Suprapubic skin (tissue), 4 donors: ENCODE measurements at regions not wholly inside any gene's neighbourhood (a gene's known extent, or its start where the extent isn't known, plus 50 kb on each side); places are given as distances from the start of the nearest gene placed in this dataset.

Source experiments
- CTCF ChIP-seq, 2 donors: fragments of 200-600 bp in 1 of 2; fragments of 450-650 bp in 1 of 2; sonication (generic) in 1 of 2; IDR thresholded peaks; one replicate each; pipeline ENCODE4 v1.5.1; 2016 to 2019; ENCODE audit warnings: antibody characterized with exemption in 2 of 2, mild to moderate bottlenecking in 1 of 2, moderate library complexity in 1 of 2
- EP300 ChIP-seq: sonication (generic); formaldehyde crosslinking; IDR thresholded peaks from one replicate; pipeline ENCODE4 v1.6.1; 2017; ENCODE audit warnings: antibody characterized with exemption
- POLR2A ChIP-seq, 2 donors: fragments of 450-650 bp; IDR thresholded peaks; one replicate each; pipeline ENCODE4 v1.6.1; 2017; ENCODE audit warnings: antibody characterized with exemption in 2 of 2, mild to moderate bottlenecking in 2 of 2, moderate library complexity in 2 of 2
- POLR2AphosphoS5 ChIP-seq, 3 donors: sonication (generic); formaldehyde crosslinking; IDR thresholded peaks; one replicate each; pipeline ENCODE4 v1.6.1; 2017; ENCODE audit warnings: antibody characterized with exemption in 3 of 3

GRCh38 chr13:50388481-50388880 lies 373.2 kb downstream of the KCNRG start:
- TF ChIP-seq POLR2A (IDR thresholded peaks at IDR 0.05) (no peak), CTCF (IDR thresholded peaks at IDR 0.05) (no peak), EP300 (no peak), POLR2AphosphoS5 (IDR thresholded peaks at IDR 0.05) (no peak)
